ENCODE measurements at regions not wholly inside any gene's neighbourhood (a gene's known extent, or its start where the extent isn't known, plus 50 kb on each side); places are given as distances from the start of the nearest gene placed in this dataset.
"Not testable (repeated sequence)": the region's sequence is repeated elsewhere in the genome, so short reads cannot be mapped to it uniquely, and the experiment has no call there.

DNA sequence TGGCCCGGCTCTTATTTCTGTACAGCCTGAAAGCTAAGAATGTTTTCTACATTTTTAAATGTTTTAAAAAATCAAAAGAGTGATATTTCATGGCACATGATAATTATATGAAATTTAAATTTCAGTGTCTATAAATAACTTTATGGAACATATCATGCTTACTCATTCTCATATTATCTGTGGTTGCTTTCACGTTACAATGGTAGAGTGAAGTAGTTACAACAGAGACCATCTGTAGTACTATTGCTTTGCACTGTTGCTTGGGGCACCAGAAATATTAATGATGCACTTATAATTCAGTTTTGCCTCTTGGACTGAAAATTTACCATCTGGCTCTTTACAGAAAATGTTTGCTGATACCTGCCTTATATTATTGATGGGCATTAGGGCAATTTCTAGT lies 481.6 kb downstream of the PLPP3 start:
- Histone ChIP-seq H3K27me3 (no peaks in the 10 kb centered on the region), H3K4me1 (no peaks in the 10 kb centered on the region)
- no peak for DNase-seq (ENCODE audit: low spot score)

DNA sequence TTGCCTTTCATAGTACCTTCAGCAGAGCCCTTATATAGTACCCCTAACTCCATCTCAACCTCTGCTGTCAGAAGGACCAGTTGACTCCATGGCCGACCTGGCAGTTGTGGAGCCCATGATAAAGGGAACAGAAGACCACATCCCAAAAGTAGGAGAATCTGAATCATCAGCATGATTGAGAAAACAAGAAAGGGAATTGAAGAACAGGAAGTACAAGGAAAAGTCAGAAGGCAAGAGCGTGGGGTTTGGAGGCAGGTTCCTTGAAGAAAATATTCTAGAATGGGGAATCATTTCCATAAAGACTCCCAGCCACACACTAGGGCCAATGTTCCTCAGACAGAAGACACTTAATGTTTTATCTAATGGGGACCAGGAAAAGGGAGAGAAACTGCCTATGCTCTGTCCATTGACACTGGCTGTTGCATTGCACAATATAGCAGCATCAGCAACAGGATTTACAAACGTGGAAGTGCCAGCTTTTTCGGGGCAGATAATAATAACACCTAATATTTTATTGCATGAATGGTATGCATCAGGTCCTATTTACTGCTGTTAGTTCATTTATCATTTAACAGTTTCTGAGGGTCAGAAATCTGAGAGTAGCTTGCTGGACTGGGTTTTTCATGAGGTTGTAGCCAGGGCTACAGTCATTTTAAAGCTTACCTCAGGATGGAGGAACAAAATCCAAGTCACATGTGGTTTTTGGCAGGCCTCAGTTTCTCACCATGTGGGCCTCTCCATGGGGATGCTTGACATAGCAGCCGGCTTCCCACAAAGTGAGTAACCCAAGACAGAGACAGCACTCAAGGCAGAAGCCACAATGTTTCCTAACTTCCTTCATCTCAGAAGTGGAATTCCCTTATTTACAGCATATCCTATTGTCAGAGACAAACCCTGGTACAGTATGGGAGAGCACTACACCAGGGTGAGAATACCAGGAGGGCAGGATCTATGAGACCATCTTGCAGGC lies 483.4 kb downstream of the PLPP3 start:
- no peaks in the 10 kb centered on the region for H3K4me1 ChIP-seq
- TF ChIP-seq CTCF (IDR thresholded peaks at IDR 0.05) = no peak

More for the DNA sequence above, 481.6 kb downstream of the PLPP3 start:
- no peaks in the 10 kb centered on the region for H3K36me3 ChIP-seq
- TF ChIP-seq CTCF (IDR thresholded peaks at IDR 0.05) = no peak
- H3K9me3 ChIP-seq = no peaks in the 10 kb centered on the region
- H3K27ac ChIP-seq = no peak overlapping the region
- H3K4me3 ChIP-seq = no peak overlapping the region

GRCh38 chr1:56094168-56094567 lies 485.2 kb downstream of the PLPP3 start:
- H3K4me1 ChIP-seq = no peaks in the 10 kb centered on the region
- no peak for DNase-seq (ENCODE audit: low spot score)
- H3K9me3 ChIP-seq = no peaks in the 10 kb centered on the region
- H3K4me3 ChIP-seq = no peak overlapping the region
- H3K36me3 ChIP-seq = no peaks in the 10 kb centered on the region
- TF ChIP-seq CTCF (IDR thresholded peaks at IDR 0.05) = no peak
- H3K27ac ChIP-seq = no peak overlapping the region
- H3K27me3 ChIP-seq = no peaks in the 10 kb centered on the region

More for the DNA sequence above, 483.4 kb downstream of the PLPP3 start:
- Histone ChIP-seq H3K4me3 (no peak overlapping the region), H3K27me3 (no peaks in the 10 kb centered on the region), H3K9me3 (no peaks in the 10 kb centered on the region), H3K27ac (no peak overlapping the region), H3K36me3 (no peaks in the 10 kb centered on the region)
- no peak for DNase-seq (ENCODE audit: low spot score)

GRCh38 chr1:56092684-56093570 lies 486.4 kb downstream of the PLPP3 start:
- H3K4me1 ChIP-seq = no peaks in the 10 kb centered on the region
- no peak overlapping the region for H3K4me3 ChIP-seq
- H3K9me3 ChIP-seq = peaks cover 0 to 4% of the 10 kb centered on the region in 2 donors
- no peak for TF ChIP-seq CTCF (IDR thresholded peaks at IDR 0.05)
- H3K27me3 ChIP-seq = no peaks in the 10 kb centered on the region
- no peak overlapping the region for H3K27ac ChIP-seq
- no peak for DNase-seq (ENCODE audit: low spot score)
- H3K36me3 ChIP-seq = no peaks in the 10 kb centered on the region

GRCh38 chr1:56089826-56090225 lies 489.5 kb downstream of the PLPP3 start:
- not testable (repeated sequence) for H3K27ac ChIP-seq; H3K27me3 ChIP-seq; DNase-seq (ENCODE audit: low spot score); H3K36me3 ChIP-seq; H3K4me1 ChIP-seq; H3K9me3 ChIP-seq; H3K4me3 ChIP-seq

DNA sequence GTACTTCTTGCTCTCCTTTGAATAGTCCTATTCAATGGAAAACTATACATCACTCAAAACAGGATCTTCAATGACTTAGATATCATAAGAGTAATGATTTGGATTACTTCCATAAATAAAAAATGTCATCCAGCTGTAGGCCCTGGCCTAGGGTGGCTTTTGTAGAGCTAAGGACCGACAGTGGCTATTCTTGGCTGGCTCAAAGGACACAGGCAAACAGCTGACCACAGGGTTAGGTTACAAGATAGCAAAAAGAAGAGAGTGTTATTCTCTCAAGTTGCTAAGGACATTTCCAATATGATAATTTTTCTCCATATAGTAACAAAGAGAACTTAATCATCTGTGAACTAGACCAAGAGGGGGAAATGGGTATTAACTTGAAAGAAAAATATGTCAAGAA lies 495.1 kb downstream of the PLPP3 start:
- no peak for TF ChIP-seq CTCF (IDR thresholded peaks at IDR 0.05)
- Histone ChIP-seq H3K27me3 (no peaks in the 10 kb centered on the region), H3K4me3 (no peak overlapping the region), H3K9me3 (peaks cover 0 to 4% of the 10 kb centered on the region in 2 donors), H3K27ac (no peak overlapping the region), H3K4me1 (peaks cover 0 to 12% of the 10 kb centered on the region in 2 donors), H3K36me3 (no peaks in the 10 kb centered on the region)
- no peak for DNase-seq (ENCODE audit: low spot score)
